Pancreas (tissue), 10 donors: ENCODE measurements at regions not wholly inside any gene's neighbourhood (a gene's known extent, or its start where the extent isn't known, plus 50 kb on each side); places are given as distances from the start of the nearest gene placed in this dataset.
"Not testable (repeated sequence)": the region's sequence is repeated elsewhere in the genome, so short reads cannot be mapped to it uniquely, and the experiment has no call there.

Experiments used
- ATAC-seq, 4 donors: fragments of 200-7000 bp; cut with Tn5 transposase; one replicate each; pipeline versions ENCODE4 v1.8.0 to v1.9.1; 2020; ENCODE audit warnings: mild to moderate bottlenecking in 4 of 4, moderate library complexity in 4 of 4
- DNase-seq, 6 donors: peaks; one replicate each; pipeline ENCODE4 v3.0.0-alpha.2; 2020
- FAIRE-seq: peaks from 2 replicates; lab custom pipeline; 2012; peaks lifted over from hg19 to GRCh38; lab: Jason Lieb, UNC
- H3K27ac ChIP-seq, 4 donors: fragments of 200-600 bp; sonication (generic); 1 replicate in 3 of 4; 2 replicates in 1 of 4; pipeline versions ENCODE4 v1.5.0 to v1.8.0; 2020
- H3K27me3 ChIP-seq, 4 donors: fragments of 200-600 bp; one replicate each; pipeline ENCODE4 v1.8.0; 2021
- H3K36me3 ChIP-seq, 3 donors: fragments of 200-600 bp; sonication (generic) in 1 of 3; one replicate each; pipeline versions ENCODE4 v1.5.0 to v1.8.0; 2020 to 2021
- H3K4me1 ChIP-seq, 3 donors: fragments of 200-600 bp; one replicate each; pipeline ENCODE4 v1.8.0; 2021
- H3K4me3 ChIP-seq, 4 donors: fragments of 200-600 bp; sonication (generic) in 2 of 4; one replicate each; pipeline versions ENCODE4 v1.5.0 to v1.8.0; 2020 to 2021
- H3K9me3 ChIP-seq, 4 donors: fragments of 200-600 bp; one replicate each; pipeline ENCODE4 v1.8.0; 2021
- CTCF ChIP-seq, 4 donors: fragments of 200-600 bp; sonication (generic) in 3 of 4; IDR thresholded peaks; one replicate each; pipeline versions ENCODE4 v1.5.0 to v1.8.0; 2021; ENCODE audit warnings: antibody characterized with exemption in 4 of 4
- WGBS, 2 donors: extraction: QIAGEN DNeasy Blood & Tissue Kit; methylation state at CpG; one replicate each; pipeline ENCODE4 v1.1.7; 2013; 5-methylcytosine and 5-hydroxymethylcytosine counted together
- intact Hi-C, 3 donors: fragments of 100-400 bp; cut with DNase I; formaldehyde crosslinking; loops; one replicate each; pipeline versions ENCODE4 v1.11.1 to v1.14.2; 2022
- microRNA-seq, 2 donors: library from miRNA; unstranded; fragments of <30 nt; microRNA quantifications; one replicate each; pipeline versions ENCODE4 to v1.1.0, GENCODE V29; 2019 to 2020
- donor health status: healthy with polysubstance abuse.
- donor health status: DM: no; HTN: no; CAD: no; lungs with moderate emphysema.
- donor health status: DM: no; HTN: no; CAD: no.
- donor health status: control.
- donor health status: control.
- donor health status: Bipolar disorder and iron deficiency.
- donor health status: DM: yes; HTN: yes; CAD: no.
- donor health status: DM: no; HTN: no; CAD: no.
- donor health status: DM: no; HTN: no; CAD: no.
- donor health status: DM: yes; HTN: yes; CAD: no.

- intact Hi-C loops: no loop called here
- H3K27me3 ChIP-seq: no peaks in the 10 kb centered on the region
- no peak overlapping the region for H3K4me3 ChIP-seq
- DNase-seq (no peak), ATAC-seq (no peak), FAIRE-seq (no peak)
- no peaks in the 10 kb centered on the region for H3K36me3 ChIP-seq
- 88% methylated on average over 1 of the region's 1 CpG for WGBS, 2 donors
- no peaks in the 10 kb centered on the region for H3K4me1 ChIP-seq
- no peak for TF ChIP-seq CTCF (IDR thresholded peaks at IDR 0.05)
- no peaks in the 10 kb centered on the region for H3K9me3 ChIP-seq
- no peak overlapping the region for H3K27ac ChIP-seq
These were observed 75.5 kb upstream of the RIMS1 start for GRCh38 chr6:71810880-71811279.

- no peaks in the 10 kb centered on the region for H3K36me3 ChIP-seq
- no peak for ATAC-seq
- DNase-seq: no peak
- WGBS, 2 donors: 90 to 98% methylated on average over 2 of the region's 2 CpGs
- no peaks in the 10 kb centered on the region for H3K9me3 ChIP-seq
- intact Hi-C loops: no loop called here
- no peaks in the 10 kb centered on the region for H3K4me1 ChIP-seq
- no peak overlapping the region for H3K27ac ChIP-seq
- TF ChIP-seq CTCF (IDR thresholded peaks at IDR 0.05): no peak
- no peak for FAIRE-seq
- no peaks in the 10 kb centered on the region for H3K27me3 ChIP-seq
- no peak overlapping the region for H3K4me3 ChIP-seq
These were observed 63.7 kb upstream of the RIMS1 start for GRCh38 chr6:71822625-71823024.

- H3K36me3 ChIP-seq, H3K27ac ChIP-seq, DNase-seq, intact Hi-C loops, H3K27me3 ChIP-seq, H3K9me3 ChIP-seq, H3K4me3 ChIP-seq, ATAC-seq, H3K4me1 ChIP-seq, FAIRE-seq: not testable (repeated sequence)
- WGBS, 2 donors: 80 to 85% methylated on average over 23 to 25 of the region's 25 CpGs
These were observed 54.1 kb upstream of the RIMS1 start for GRCh38 chr6:71832110-71832764.

Small RNA genes lying in the stretch of these regions (microRNA-seq; reads per million reads assigned to microRNA genes)
- gene MIR30A (8,194 to 9,895 reads per million in 2 donors), gene MIR30C2 (104 to 219 reads per million in 2 donors)
